ENCODE measurements at regions not wholly inside any gene's neighbourhood (a gene's known extent, or its start where the extent isn't known, plus 50 kb on each side); places are given as distances from the start of the nearest gene placed in this dataset.

DNA sequence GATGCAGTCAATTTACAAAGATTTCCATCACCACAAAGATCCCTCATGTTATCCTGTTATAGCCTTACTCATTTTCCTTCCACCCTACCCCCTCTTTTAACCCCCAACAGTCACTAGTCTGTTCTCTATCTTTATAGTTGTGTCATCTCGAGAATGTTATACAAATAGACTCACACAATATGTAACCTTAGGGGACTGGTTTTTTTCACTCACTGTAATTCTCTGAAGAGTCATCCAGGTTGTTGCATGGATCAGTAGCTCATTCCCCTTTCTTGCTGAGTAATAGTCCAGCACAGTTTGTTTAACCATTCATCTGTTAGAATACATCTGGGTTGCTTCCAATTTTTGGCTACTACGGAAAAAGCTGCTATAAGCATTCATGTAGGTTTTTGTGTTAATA lies 121.1 kb upstream of the PDE1C start:
- TF ChIP-seq, protein P1, sequence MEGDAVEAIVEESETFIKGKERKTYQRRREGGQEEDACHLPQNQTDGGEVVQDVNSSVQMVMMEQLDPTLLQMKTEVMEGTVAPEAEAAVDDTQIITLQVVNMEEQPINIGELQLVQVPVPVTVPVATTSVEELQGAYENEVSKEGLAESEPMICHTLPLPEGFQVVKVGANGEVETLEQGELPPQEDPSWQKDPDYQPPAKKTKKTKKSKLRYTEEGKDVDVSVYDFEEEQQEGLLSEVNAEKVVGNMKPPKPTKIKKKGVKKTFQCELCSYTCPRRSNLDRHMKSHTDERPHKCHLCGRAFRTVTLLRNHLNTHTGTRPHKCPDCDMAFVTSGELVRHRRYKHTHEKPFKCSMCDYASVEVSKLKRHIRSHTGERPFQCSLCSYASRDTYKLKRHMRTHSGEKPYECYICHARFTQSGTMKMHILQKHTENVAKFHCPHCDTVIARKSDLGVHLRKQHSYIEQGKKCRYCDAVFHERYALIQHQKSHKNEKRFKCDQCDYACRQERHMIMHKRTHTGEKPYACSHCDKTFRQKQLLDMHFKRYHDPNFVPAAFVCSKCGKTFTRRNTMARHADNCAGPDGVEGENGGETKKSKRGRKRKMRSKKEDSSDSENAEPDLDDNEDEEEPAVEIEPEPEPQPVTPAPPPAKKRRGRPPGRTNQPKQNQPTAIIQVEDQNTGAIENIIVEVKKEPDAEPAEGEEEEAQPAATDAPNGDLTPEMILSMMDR (IDR thresholded peaks at IDR 0.05; ENCODE audit: borderline replicate concordance, extremely low read depth, low read length, poor library complexity, severe bottlenecking): no peak
- TF ChIP-seq EZH2 (IDR thresholded peaks at IDR 0.05; ENCODE audit: borderline replicate concordance, low read depth, low read length, severe bottlenecking): no peak

Measured in DND-41 (cell line).